ENCODE measurements at regions not wholly inside any gene's neighbourhood (a gene's known extent, or its start where the extent isn't known, plus 50 kb on each side); places are given as distances from the start of the nearest gene placed in this dataset.

- peaks cover 5% of the 10 kb centered on the region for H3K4me1 ChIP-seq (ENCODE audit: control insufficient read depth, insufficient read depth, low read length, unreplicated experiment)
- no peaks in the 10 kb centered on the region for H3K27me3 ChIP-seq (ENCODE audit: insufficient read depth, low read length)
- no peak overlapping the region for H3K4me3 ChIP-seq (ENCODE audit: low read depth, low read length)
- H3K79me2 ChIP-seq (ENCODE audit: control insufficient read depth, insufficient read depth, low read length, unreplicated experiment): no peaks in the 10 kb centered on the region
- H3K36me3 ChIP-seq (ENCODE audit: insufficient read depth, low read length): no peaks in the 10 kb centered on the region
- H3K27ac ChIP-seq (ENCODE audit: low read depth, low read length): no peak overlapping the region
- H2AFZ ChIP-seq (ENCODE audit: low read length, unreplicated experiment): no peak overlapping the region
These were observed 305.4 kb upstream of the HS6ST1 start for GRCh38 chr2:128623776-128624761.

- H3K27ac ChIP-seq (ENCODE audit: low read depth, low read length): no peak overlapping the region
- no peaks in the 10 kb centered on the region for H3K27me3 ChIP-seq (ENCODE audit: insufficient read depth, low read length)
- H3K36me3 ChIP-seq (ENCODE audit: insufficient read depth, low read length): no peaks in the 10 kb centered on the region
- no peak overlapping the region for H3K4me3 ChIP-seq (ENCODE audit: low read depth, low read length)
- peaks cover 5% of the 10 kb centered on the region for H3K4me1 ChIP-seq (ENCODE audit: control insufficient read depth, insufficient read depth, low read length, unreplicated experiment)
- no peak overlapping the region for H2AFZ ChIP-seq (ENCODE audit: low read length, unreplicated experiment)
- no peaks in the 10 kb centered on the region for H3K79me2 ChIP-seq (ENCODE audit: control insufficient read depth, insufficient read depth, low read length, unreplicated experiment)
These were observed 306.3 kb upstream of the HS6ST1 start for GRCh38 chr2:128624956-128625355.

- H3K79me2 ChIP-seq (ENCODE audit: control insufficient read depth, insufficient read depth, low read length, unreplicated experiment): no peaks in the 10 kb centered on the region
- no peak overlapping the region for H3K4me3 ChIP-seq (ENCODE audit: low read depth, low read length)
- H3K4me1 ChIP-seq (ENCODE audit: control insufficient read depth, insufficient read depth, low read length, unreplicated experiment): peaks cover 5% of the 10 kb centered on the region
- no peak overlapping the region for H3K27ac ChIP-seq (ENCODE audit: low read depth, low read length)
- H3K36me3 ChIP-seq (ENCODE audit: insufficient read depth, low read length): no peaks in the 10 kb centered on the region
- no peak overlapping the region for H2AFZ ChIP-seq (ENCODE audit: low read length, unreplicated experiment)
- no peaks in the 10 kb centered on the region for H3K27me3 ChIP-seq (ENCODE audit: insufficient read depth, low read length)
These were observed 306.8 kb upstream of the HS6ST1 start for GRCh38 chr2:128625421-128625820.

GRCh38 chr2:128625963-128626759 is 307.5 kb upstream of the HS6ST1 start:
- H3K27me3 ChIP-seq (ENCODE audit: insufficient read depth, low read length): no peaks in the 10 kb centered on the region
- no peak overlapping the region for H3K27ac ChIP-seq (ENCODE audit: low read depth, low read length)
- no peaks in the 10 kb centered on the region for H3K79me2 ChIP-seq (ENCODE audit: control insufficient read depth, insufficient read depth, low read length, unreplicated experiment)
- no peak overlapping the region for H2AFZ ChIP-seq (ENCODE audit: low read length, unreplicated experiment)
- no peak overlapping the region for H3K4me3 ChIP-seq (ENCODE audit: low read depth, low read length)
- H3K4me1 ChIP-seq (ENCODE audit: control insufficient read depth, insufficient read depth, low read length, unreplicated experiment): peaks cover 5% of the 10 kb centered on the region
- H3K36me3 ChIP-seq (ENCODE audit: insufficient read depth, low read length): no peaks in the 10 kb centered on the region

GRCh38 chr2:128626760-128627511 is 308.3 kb upstream of the HS6ST1 start:
- Histone ChIP-seq H3K4me3 (ENCODE audit: low read depth, low read length) (no peak overlapping the region), H2AFZ (ENCODE audit: low read length, unreplicated experiment) (no peak overlapping the region), H3K79me2 (ENCODE audit: control insufficient read depth, insufficient read depth, low read length, unreplicated experiment) (no peaks in the 10 kb centered on the region), H3K4me1 (ENCODE audit: control insufficient read depth, insufficient read depth, low read length, unreplicated experiment) (peaks cover 5% of the 10 kb centered on the region), H3K27me3 (ENCODE audit: insufficient read depth, low read length) (no peaks in the 10 kb centered on the region), H3K36me3 (ENCODE audit: insufficient read depth, low read length) (no peaks in the 10 kb centered on the region), H3K27ac (ENCODE audit: low read depth, low read length) (no peak overlapping the region)

GRCh38 chr2:128628206-128628605 is 309.5 kb upstream of the HS6ST1 start:
- Histone ChIP-seq H3K27me3 (ENCODE audit: insufficient read depth, low read length) (no peaks in the 10 kb centered on the region), H3K36me3 (ENCODE audit: insufficient read depth, low read length) (no peaks in the 10 kb centered on the region), H3K4me1 (ENCODE audit: control insufficient read depth, insufficient read depth, low read length, unreplicated experiment) (peaks cover 5% of the 10 kb centered on the region), H3K79me2 (ENCODE audit: control insufficient read depth, insufficient read depth, low read length, unreplicated experiment) (no peaks in the 10 kb centered on the region), H3K27ac (ENCODE audit: low read depth, low read length) (no peak overlapping the region), H3K4me3 (ENCODE audit: low read depth, low read length) (no peak overlapping the region), H2AFZ (ENCODE audit: low read length, unreplicated experiment) (no peak overlapping the region)

- H3K36me3 ChIP-seq (ENCODE audit: insufficient read depth, low read length): no peaks in the 10 kb centered on the region
- no peaks in the 10 kb centered on the region for H3K27me3 ChIP-seq (ENCODE audit: insufficient read depth, low read length)
- H2AFZ ChIP-seq (ENCODE audit: low read length, unreplicated experiment): no peak overlapping the region
- no peak overlapping the region for H3K27ac ChIP-seq (ENCODE audit: low read depth, low read length)
- H3K4me1 ChIP-seq (ENCODE audit: control insufficient read depth, insufficient read depth, low read length, unreplicated experiment): no peaks in the 10 kb centered on the region
- no peaks in the 10 kb centered on the region for H3K79me2 ChIP-seq (ENCODE audit: control insufficient read depth, insufficient read depth, low read length, unreplicated experiment)
- H3K4me3 ChIP-seq (ENCODE audit: low read depth, low read length): no peak overlapping the region
These were observed 310.3 kb upstream of the HS6ST1 start for GRCh38 chr2:128628996-128629395.

- Histone ChIP-seq H2AFZ (ENCODE audit: low read length, unreplicated experiment) (no peak overlapping the region), H3K4me1 (ENCODE audit: control insufficient read depth, insufficient read depth, low read length, unreplicated experiment) (no peaks in the 10 kb centered on the region), H3K4me3 (ENCODE audit: low read depth, low read length) (no peak overlapping the region), H3K27ac (ENCODE audit: low read depth, low read length) (no peak overlapping the region), H3K27me3 (ENCODE audit: insufficient read depth, low read length) (no peaks in the 10 kb centered on the region), H3K36me3 (ENCODE audit: insufficient read depth, low read length) (no peaks in the 10 kb centered on the region), H3K79me2 (ENCODE audit: control insufficient read depth, insufficient read depth, low read length, unreplicated experiment) (no peaks in the 10 kb centered on the region)
These were observed 312.5 kb upstream of the HS6ST1 start for GRCh38 chr2:128630974-128631697.

GRCh38 chr2:128631698-128632500 is 313.2 kb upstream of the HS6ST1 start:
- Histone ChIP-seq H3K79me2 (ENCODE audit: control insufficient read depth, insufficient read depth, low read length, unreplicated experiment) (no peaks in the 10 kb centered on the region), H3K27me3 (ENCODE audit: insufficient read depth, low read length) (no peaks in the 10 kb centered on the region), H3K4me3 (ENCODE audit: low read depth, low read length) (no peak overlapping the region), H3K4me1 (ENCODE audit: control insufficient read depth, insufficient read depth, low read length, unreplicated experiment) (no peaks in the 10 kb centered on the region), H2AFZ (ENCODE audit: low read length, unreplicated experiment) (no peak overlapping the region), H3K27ac (ENCODE audit: low read depth, low read length) (no peak overlapping the region), H3K36me3 (ENCODE audit: insufficient read depth, low read length) (no peaks in the 10 kb centered on the region)
